ENCODE measurements at regions not wholly inside any gene's neighbourhood (a gene's known extent, or its start where the extent isn't known, plus 50 kb on each side); places are given as distances from the start of the nearest gene placed in this dataset.

DNA sequence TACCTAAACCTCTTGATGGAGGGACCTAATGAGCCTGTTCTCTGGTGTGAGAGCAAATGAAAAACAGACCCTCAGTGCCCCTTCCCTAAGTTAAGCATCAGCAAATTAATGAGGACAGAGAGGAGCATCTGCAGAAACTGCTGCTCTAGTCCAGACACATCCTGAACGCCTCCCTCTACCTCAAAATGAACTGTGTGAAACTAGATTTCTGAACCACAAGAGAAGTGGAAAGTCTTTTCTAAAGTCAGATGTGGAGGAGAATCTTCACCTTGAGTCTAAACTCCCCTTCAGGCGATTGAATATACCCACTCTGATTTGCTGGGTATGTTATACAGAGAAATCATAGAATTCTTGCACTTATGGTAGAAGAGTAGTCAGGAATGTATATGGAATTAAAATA lies 104.4 kb upstream of the AMZ2 start:
- H3K27ac ChIP-seq (ENCODE audit: extremely low read depth, low read depth, low read length), result no peak overlapping the region
- no peaks in the 10 kb centered on the region; a peak in 1 of 3 replicates for H3K36me3 ChIP-seq (ENCODE audit: control insufficient read depth in 2 of 2, insufficient read depth in 1 of 2, low read length in 2 of 2)
- POLR2A ChIA-PET, result no interaction called here
- H3K9me3 ChIP-seq (ENCODE audit: control insufficient read depth, insufficient read depth, low read depth, low read length), result no peaks in the 10 kb centered on the region
- TF ChIP-seq HOXA7 (CRISPR knock-in tag; IDR thresholded peaks at IDR 0.05; ENCODE audit: borderline replicate concordance) (no peak), ZNF549 (tag by site-specific recombination; IDR thresholded peaks at IDR 0.05) (no peak), MZF1 (tag by site-specific recombination; IDR thresholded peaks at IDR 0.05; ENCODE audit: borderline replicate concordance) (no peak), ZIC2 (tag by site-specific recombination; IDR thresholded peaks at IDR 0.05) (no peak), ZNF488 (tag by site-specific recombination; IDR thresholded peaks at IDR 0.05) (no peak), ZNF600 (tag by site-specific recombination; IDR thresholded peaks at IDR 0.05) (no peak), ZNF112 (tag by site-specific recombination; IDR thresholded peaks at IDR 0.05) (no peak), ZBTB17 (tag by site-specific recombination; IDR thresholded peaks at IDR 0.05) (no peak), ZNF707 (tag by site-specific recombination; IDR thresholded peaks at IDR 0.05) (no peak), ZNF677 (tag by site-specific recombination; IDR thresholded peaks at IDR 0.05) (no peak), ZNF18 (tag by site-specific recombination; IDR thresholded peaks at IDR 0.05) (no peak), OVOL3 (tag by site-specific recombination; IDR thresholded peaks at IDR 0.05) (no peak), WT1 (tag by site-specific recombination; IDR thresholded peaks at IDR 0.05) (no peak), ZBTB20 (tag by site-specific recombination; IDR thresholded peaks at IDR 0.05) (no peak), EGR2 (tag by site-specific recombination; IDR thresholded peaks at IDR 0.05; ENCODE audit: low read depth) (no peak), ZNF776 (tag by site-specific recombination; IDR thresholded peaks at IDR 0.05; ENCODE audit: borderline replicate concordance) (no peak)
- TF ChIP-seq, protein P1, sequence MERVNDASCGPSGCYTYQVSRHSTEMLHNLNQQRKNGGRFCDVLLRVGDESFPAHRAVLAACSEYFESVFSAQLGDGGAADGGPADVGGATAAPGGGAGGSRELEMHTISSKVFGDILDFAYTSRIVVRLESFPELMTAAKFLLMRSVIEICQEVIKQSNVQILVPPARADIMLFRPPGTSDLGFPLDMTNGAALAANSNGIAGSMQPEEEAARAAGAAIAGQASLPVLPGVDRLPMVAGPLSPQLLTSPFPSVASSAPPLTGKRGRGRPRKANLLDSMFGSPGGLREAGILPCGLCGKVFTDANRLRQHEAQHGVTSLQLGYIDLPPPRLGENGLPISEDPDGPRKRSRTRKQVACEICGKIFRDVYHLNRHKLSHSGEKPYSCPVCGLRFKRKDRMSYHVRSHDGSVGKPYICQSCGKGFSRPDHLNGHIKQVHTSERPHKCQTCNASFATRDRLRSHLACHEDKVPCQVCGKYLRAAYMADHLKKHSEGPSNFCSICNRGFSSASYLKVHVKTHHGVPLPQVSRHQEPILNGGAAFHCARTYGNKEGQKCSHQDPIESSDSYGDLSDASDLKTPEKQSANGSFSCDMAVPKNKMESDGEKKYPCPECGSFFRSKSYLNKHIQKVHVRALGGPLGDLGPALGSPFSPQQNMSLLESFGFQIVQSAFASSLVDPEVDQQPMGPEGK (tag by site-specific recombination; IDR thresholded peaks at IDR 0.05), result no peak
- TF ChIP-seq, protein P2, sequence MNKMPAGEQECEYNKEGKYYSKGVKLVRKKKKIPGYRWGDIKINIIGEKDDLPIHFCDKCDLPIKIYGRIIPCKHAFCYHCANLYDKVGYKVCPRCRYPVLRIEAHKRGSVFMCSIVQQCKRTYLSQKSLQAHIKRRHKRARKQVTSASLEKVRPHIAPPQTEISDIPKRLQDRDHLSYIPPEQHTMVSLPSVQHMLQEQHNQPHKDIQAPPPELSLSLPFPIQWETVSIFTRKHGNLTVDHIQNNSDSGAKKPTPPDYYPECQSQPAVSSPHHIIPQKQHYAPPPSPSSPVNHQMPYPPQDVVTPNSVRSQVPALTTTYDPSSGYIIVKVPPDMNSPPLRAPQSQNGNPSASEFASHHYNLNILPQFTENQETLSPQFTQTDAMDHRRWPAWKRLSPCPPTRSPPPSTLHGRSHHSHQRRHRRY (tag by site-specific recombination; IDR thresholded peaks at IDR 0.05), result no peak
- H3K4me3 ChIP-seq (ENCODE audit: low read depth, low read length), result no peak overlapping the region
- CTCF ChIA-PET, result no interaction called here
- no peaks in the 10 kb centered on the region for H3K4me1 ChIP-seq (ENCODE audit: control insufficient read depth, insufficient read depth, low read length)

DNA sequence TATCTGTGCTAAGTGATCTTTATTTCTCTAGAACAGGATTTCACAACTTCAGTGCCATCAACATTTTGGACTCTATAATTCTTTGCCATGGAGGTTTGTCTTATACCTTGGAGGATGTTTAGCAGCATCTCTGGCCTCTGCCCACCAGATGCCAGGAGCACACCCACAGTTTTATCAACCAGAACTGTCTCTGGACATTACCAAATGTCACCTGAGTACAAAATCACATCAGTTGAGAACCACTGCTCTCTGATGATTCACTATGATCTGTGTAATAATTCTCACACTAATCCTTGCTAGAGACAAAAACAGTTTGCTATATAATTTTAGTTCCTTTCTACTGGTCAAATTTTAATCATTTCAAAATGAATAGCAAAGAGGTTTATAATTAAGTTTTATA lies 102.8 kb upstream of the AMZ2 start:
- Histone ChIP-seq H3K9me3 (ENCODE audit: control insufficient read depth, insufficient read depth, low read depth, low read length) (no peaks in the 10 kb centered on the region), H3K4me1 (ENCODE audit: control insufficient read depth, insufficient read depth, low read length) (no peaks in the 10 kb centered on the region), H3K36me3 (ENCODE audit: control insufficient read depth in 2 of 2, insufficient read depth in 1 of 2, low read length in 2 of 2) (no peaks in the 10 kb centered on the region; a peak in 1 of 3 replicates), H3K4me3 (ENCODE audit: low read depth, low read length) (no peak overlapping the region), H3K27ac (ENCODE audit: extremely low read depth, low read depth, low read length) (no peak overlapping the region)
- CTCF ChIA-PET, result no interaction called here
- TF ChIP-seq ZNF473 (tag by site-specific recombination; IDR thresholded peaks at IDR 0.05), result no peak
- TF ChIP-seq, protein P2 (tag by site-specific recombination; IDR thresholded peaks at IDR 0.05), result no peak
- no peak for TF ChIP-seq BCL11A (tag by site-specific recombination; IDR thresholded peaks at IDR 0.05; ENCODE audit: low read depth)
- no peak for TF ChIP-seq ZNF433 (tag by site-specific recombination; IDR thresholded peaks at IDR 0.05; ENCODE audit: low read depth)
- POLR2A ChIA-PET, result no interaction called here
